ENCODE measurements at regions not wholly inside any gene's neighbourhood (a gene's known extent, or its start where the extent isn't known, plus 50 kb on each side); places are given as distances from the start of the nearest gene placed in this dataset.

DNA sequence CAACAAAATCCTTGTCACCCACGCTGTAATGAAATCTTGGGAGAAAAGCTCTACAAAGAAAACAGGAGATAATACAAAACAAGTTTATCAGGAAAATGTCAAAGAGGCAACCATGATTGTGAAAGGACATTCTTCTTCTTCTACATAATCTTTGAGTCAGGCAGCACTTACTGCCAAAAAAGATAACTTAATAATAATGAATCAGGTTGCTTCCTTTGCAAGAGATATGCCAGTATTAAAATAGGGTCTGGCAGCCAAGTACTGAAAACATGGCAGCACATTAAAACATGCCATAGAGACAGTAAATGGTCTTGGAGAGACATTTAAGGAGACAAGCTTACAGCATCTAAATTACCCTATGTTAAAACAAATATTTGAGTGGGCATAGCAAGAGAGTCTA, 1573.4 kb downstream of the EFNA5 start:
- CTCF ChIA-PET (ENCODE audit: unreplicated experiment) = no interaction called here
- BruUV-seq (replicated peaks) = no TSS peak
- no peak for TF ChIP-seq EZH2phosphoT487 (IDR thresholded peaks at IDR 0.05; ENCODE audit: borderline replicate concordance, low read depth, low read length)
- TF ChIP-seq CTCF (conservative IDR thresholded peaks at IDR 0.05; ENCODE audit: low read length) = no peak
- no peak overlapping the region for H3K4me2 ChIP-seq (ENCODE audit: low read length)
- H3K27ac ChIP-seq (ENCODE audit: low read depth, low read length, poor library complexity, severe bottlenecking) = no peak overlapping the region
- intact Hi-C loops (cut with micrococcal nuclease; ENCODE audit: unreplicated experiment) = no loop called here
- H3K9me2 ChIP-seq (ENCODE audit: insufficient read depth, low read length) = no peaks in the 10 kb centered on the region
- no peak overlapping the region for H2AFZ ChIP-seq (ENCODE audit: low read length)
- no peak overlapping the region for H3K4me3 ChIP-seq (ENCODE audit: low read depth, low read length, poor library complexity, severe bottlenecking)
- H3K9me3 ChIP-seq (ENCODE audit: low read length) = no peaks in the 10 kb centered on the region
- no peak for DNase-seq (ENCODE audit: low spot score)
- POLR2A ChIA-PET = interaction anchor here (0.7 kb wide), 1 partner anchor 8 kb away, joined by 3 read pairs; no protein-coding TSS in a partner anchor
- no peaks in the 10 kb centered on the region for H3K4me1 ChIP-seq (ENCODE audit: insufficient read depth, low read length, poor library complexity, severe bottlenecking)
- no peaks in the 10 kb centered on the region for H3K79me2 ChIP-seq (ENCODE audit: insufficient read depth, low read depth, low read length)
- no peaks in the 10 kb centered on the region for H3K36me3 ChIP-seq (ENCODE audit: insufficient read depth, low read length)
- no peaks in the 10 kb centered on the region for H4K20me1 ChIP-seq (ENCODE audit: insufficient read depth, low read length)

DNA sequence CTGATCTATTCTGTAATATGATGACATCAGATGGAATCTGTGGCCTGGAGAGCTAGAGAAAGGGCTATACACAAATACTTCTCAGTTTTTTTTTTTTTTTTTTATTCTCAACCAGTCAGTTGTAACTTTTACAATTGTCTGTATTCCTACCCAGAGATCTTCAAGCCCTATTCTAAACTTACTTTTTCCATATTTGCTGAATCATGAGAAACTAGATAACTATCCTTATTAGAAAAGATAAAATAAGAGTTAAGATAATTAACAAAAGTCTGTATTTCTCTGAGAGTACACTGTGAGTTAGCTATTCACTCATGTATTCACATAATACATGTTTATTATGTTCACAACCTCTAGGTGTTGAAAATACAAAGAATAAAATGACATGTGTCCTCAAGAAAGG, 1575.9 kb downstream of the EFNA5 start:
- BruUV-seq (replicated peaks) = no TSS peak
- no peaks in the 10 kb centered on the region for H3K4me1 ChIP-seq (ENCODE audit: insufficient read depth, low read length, poor library complexity, severe bottlenecking)
- no peaks in the 10 kb centered on the region for H3K9me3 ChIP-seq (ENCODE audit: low read length)
- no peak overlapping the region for H3K27ac ChIP-seq (ENCODE audit: low read depth, low read length, poor library complexity, severe bottlenecking)
- CTCF ChIA-PET (ENCODE audit: unreplicated experiment) = no interaction called here
- no peaks in the 10 kb centered on the region for H3K79me2 ChIP-seq (ENCODE audit: insufficient read depth, low read depth, low read length)
- H4K20me1 ChIP-seq (ENCODE audit: insufficient read depth, low read length) = no peaks in the 10 kb centered on the region
- no peaks in the 10 kb centered on the region for H3K9me2 ChIP-seq (ENCODE audit: insufficient read depth, low read length)
- no peak overlapping the region for H2AFZ ChIP-seq (ENCODE audit: low read length)
- POLR2A ChIA-PET = interaction anchor here (0.7 kb wide), 1 partner anchor 298 kb away, joined by 3 read pairs; no protein-coding TSS in a partner anchor
- intact Hi-C loops (cut with micrococcal nuclease; ENCODE audit: unreplicated experiment) = no loop called here
- TF ChIP-seq CTCF (conservative IDR thresholded peaks at IDR 0.05; ENCODE audit: low read length) (no peak), EZH2phosphoT487 (IDR thresholded peaks at IDR 0.05; ENCODE audit: borderline replicate concordance, low read depth, low read length) (no peak)
- DNase-seq (ENCODE audit: low spot score) = no peak
- no peak overlapping the region for H3K4me3 ChIP-seq (ENCODE audit: low read depth, low read length, poor library complexity, severe bottlenecking)
- H3K36me3 ChIP-seq (ENCODE audit: insufficient read depth, low read length) = no peaks in the 10 kb centered on the region
- no peak overlapping the region for H3K4me2 ChIP-seq (ENCODE audit: low read length)

- no peak for DNase-seq (ENCODE audit: low spot score)
- ChIA-PET POLR2A (interaction anchor here (0.7 kb wide), 1 partner anchor 299 kb away, joined by 3 read pairs; no protein-coding TSS in a partner anchor), CTCF (ENCODE audit: unreplicated experiment) (no interaction called here)
- H3K4me3 ChIP-seq (ENCODE audit: low read depth, low read length, poor library complexity, severe bottlenecking) = no peak overlapping the region
- H3K4me2 ChIP-seq (ENCODE audit: low read length) = no peak overlapping the region
- H3K27ac ChIP-seq (ENCODE audit: low read depth, low read length, poor library complexity, severe bottlenecking) = no peak overlapping the region
- no peaks in the 10 kb centered on the region for H3K9me3 ChIP-seq (ENCODE audit: low read length)
- H3K4me1 ChIP-seq (ENCODE audit: insufficient read depth, low read length, poor library complexity, severe bottlenecking) = no peaks in the 10 kb centered on the region
- no peaks in the 10 kb centered on the region for H3K9me2 ChIP-seq (ENCODE audit: insufficient read depth, low read length)
- intact Hi-C loops (cut with micrococcal nuclease; ENCODE audit: unreplicated experiment) = no loop called here
- H4K20me1 ChIP-seq (ENCODE audit: insufficient read depth, low read length) = no peaks in the 10 kb centered on the region
- no TSS peak for BruUV-seq (replicated peaks)
- H2AFZ ChIP-seq (ENCODE audit: low read length) = no peak overlapping the region
- H3K36me3 ChIP-seq (ENCODE audit: insufficient read depth, low read length) = no peaks in the 10 kb centered on the region
- TF ChIP-seq EZH2phosphoT487 (IDR thresholded peaks at IDR 0.05; ENCODE audit: borderline replicate concordance, low read depth, low read length) (no peak), CTCF (conservative IDR thresholded peaks at IDR 0.05; ENCODE audit: low read length) (no peak)
- H3K79me2 ChIP-seq (ENCODE audit: insufficient read depth, low read depth, low read length) = no peaks in the 10 kb centered on the region
Measured at GRCh38 chr5:106094204-106094607, 1576.5 kb downstream of the EFNA5 start.
